ENCODE measurements at regions not wholly inside any gene's neighbourhood (a gene's known extent, or its start where the extent isn't known, plus 50 kb on each side); places are given as distances from the start of the nearest gene placed in this dataset.

DNA sequence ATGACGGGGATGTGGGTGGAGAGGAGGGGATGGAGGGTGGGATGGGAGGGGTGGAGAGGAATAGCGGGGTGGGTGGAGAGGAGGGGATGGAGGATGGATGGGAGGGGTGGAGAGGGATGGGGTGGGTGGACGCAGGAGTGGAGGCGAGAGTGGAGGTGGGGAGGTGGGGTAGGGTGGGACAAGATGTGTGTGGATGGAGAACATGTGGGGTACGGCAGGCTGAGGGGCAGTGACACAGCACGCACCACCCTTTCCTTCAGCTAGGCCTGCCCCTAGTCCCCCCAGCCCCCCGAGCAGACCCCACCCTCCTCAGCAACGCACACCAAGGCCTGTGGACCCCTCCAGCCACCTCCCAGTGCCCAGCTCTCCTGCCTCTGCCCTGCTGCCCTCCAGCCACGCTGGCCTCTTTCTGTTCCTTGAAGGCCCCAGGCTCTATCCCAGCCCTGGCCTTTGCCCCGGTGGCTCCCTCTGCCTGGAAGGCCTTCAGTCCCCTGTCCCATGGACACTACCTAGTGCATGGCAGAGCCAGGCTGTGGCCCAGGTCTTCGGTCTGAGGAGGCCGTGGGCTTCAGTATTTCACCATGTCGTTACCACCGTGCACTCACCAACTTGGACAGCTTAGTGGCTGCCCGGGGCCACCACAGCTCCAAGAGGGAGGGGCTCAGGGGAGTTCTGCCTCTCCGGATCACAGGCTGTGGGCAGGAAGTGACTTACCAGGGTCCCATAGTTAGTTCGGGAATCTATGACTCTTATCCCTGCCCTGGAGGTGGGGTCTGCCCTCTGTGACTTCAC, 78.4 kb upstream of the PMEPA1 start:
- Mint-ChIP-seq H3K4me3 (ENCODE audit: unreplicated experiment) (no peak overlapping the region), H3K9me3 (ENCODE audit: low read depth) (no peaks in the 10 kb centered on the region), H3K4me1 (ENCODE audit: low read depth) (peaks cover 11% of the 10 kb centered on the region), H3K36me3 (ENCODE audit: low read depth) (no peaks in the 10 kb centered on the region), H3K27ac (ENCODE audit: unreplicated experiment) (peak overlapping the region; percentile 12), H3K27me3 (ENCODE audit: low read depth) (no peaks in the 10 kb centered on the region)
- TF ChIP-seq, protein P1, sequence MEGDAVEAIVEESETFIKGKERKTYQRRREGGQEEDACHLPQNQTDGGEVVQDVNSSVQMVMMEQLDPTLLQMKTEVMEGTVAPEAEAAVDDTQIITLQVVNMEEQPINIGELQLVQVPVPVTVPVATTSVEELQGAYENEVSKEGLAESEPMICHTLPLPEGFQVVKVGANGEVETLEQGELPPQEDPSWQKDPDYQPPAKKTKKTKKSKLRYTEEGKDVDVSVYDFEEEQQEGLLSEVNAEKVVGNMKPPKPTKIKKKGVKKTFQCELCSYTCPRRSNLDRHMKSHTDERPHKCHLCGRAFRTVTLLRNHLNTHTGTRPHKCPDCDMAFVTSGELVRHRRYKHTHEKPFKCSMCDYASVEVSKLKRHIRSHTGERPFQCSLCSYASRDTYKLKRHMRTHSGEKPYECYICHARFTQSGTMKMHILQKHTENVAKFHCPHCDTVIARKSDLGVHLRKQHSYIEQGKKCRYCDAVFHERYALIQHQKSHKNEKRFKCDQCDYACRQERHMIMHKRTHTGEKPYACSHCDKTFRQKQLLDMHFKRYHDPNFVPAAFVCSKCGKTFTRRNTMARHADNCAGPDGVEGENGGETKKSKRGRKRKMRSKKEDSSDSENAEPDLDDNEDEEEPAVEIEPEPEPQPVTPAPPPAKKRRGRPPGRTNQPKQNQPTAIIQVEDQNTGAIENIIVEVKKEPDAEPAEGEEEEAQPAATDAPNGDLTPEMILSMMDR (IDR thresholded peaks at IDR 0.05), result no peak
- no peak for DNase-seq (ENCODE audit: low spot score)

DNA sequence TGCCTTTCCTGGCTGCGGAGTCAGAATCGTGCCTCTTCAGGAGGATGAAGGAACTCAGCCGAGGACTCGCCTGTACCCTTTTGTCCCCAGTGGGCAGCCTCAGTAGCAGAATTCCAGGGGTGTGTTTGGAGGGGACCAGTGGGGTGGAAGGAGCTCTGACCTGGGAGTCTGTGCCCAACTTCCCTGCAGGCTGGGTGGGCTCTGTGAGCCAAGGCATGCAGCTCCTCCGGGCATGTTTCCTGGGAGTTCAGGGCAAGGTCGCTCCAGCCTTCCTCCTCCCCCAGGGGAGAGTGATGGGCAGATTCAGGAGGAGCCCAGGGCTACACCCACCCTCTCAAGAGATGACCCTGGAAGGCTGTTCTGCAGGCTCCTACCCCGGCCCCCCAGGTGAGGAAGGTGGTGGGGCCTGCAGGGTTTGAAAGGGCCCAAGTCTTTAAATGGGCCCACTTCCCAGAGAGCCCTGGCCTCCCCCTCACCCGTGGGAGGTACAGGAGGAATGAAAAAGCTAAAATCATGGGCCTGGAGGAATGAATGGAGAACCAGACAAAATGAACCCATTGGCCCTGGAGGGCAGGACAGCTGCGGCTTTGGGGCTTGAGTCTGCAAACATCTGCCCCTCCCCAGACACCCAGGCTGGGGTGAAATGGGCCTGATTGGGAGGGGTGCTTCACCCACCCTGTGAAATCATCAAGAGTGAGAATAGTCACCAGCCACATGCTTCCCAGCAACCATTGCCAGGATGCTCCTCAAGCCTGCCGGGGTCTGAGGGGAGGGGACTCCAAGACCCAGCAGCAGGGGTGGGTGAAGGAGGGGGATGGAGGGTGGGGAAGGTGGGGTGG, 77.6 kb upstream of the PMEPA1 start:
- Mint-ChIP-seq H3K36me3 (ENCODE audit: low read depth) (no peaks in the 10 kb centered on the region), H3K9me3 (ENCODE audit: low read depth) (no peaks in the 10 kb centered on the region), H3K27ac (ENCODE audit: unreplicated experiment) (no peak overlapping the region), H3K4me3 (ENCODE audit: unreplicated experiment) (no peak overlapping the region), H3K4me1 (ENCODE audit: low read depth) (peaks cover 6% of the 10 kb centered on the region), H3K27me3 (ENCODE audit: low read depth) (no peaks in the 10 kb centered on the region)
- DNase-seq (ENCODE audit: low spot score), result no peak
- TF ChIP-seq, protein P1 (IDR thresholded peaks at IDR 0.05), result no peak

DNA sequence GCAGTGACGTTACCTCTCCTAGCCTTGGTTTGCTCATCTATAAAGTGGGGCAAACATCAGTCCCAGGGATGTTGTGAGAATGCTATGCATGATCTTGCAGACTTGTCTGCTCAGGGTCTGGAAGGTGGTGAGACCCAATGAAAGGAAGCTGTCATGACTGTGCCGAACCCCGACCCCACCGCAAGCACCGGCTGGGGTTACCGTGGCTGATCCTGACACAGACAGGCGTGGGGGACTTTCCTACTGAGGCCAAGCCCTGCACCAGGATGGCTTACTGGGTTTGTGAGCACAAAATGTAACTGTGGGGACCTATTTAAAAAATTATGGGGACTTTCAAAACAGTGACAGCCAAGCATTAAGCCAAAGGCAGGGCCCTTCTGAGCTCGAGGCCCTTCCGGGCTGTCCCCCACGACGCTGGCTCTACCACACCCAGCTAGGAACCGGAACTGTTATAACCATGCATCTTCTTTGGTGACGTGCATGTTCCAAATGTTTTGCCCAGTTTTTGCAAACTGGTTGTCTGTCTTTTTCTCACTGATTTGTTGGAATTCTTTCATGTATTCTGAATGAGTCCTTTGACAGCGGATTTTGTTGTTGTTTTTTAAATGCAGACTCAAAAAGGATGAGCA, 76.6 kb upstream of the PMEPA1 start:
- no peaks in the 10 kb centered on the region for H3K4me1 Mint-ChIP-seq (ENCODE audit: low read depth)
- no peaks in the 10 kb centered on the region for H3K27me3 Mint-ChIP-seq (ENCODE audit: low read depth)
- DNase-seq (ENCODE audit: low spot score), result no peak
- H3K9me3 Mint-ChIP-seq (ENCODE audit: low read depth), result no peaks in the 10 kb centered on the region
- no peak overlapping the region for H3K4me3 Mint-ChIP-seq (ENCODE audit: unreplicated experiment)
- TF ChIP-seq, protein P1 (IDR thresholded peaks at IDR 0.05), result no peak
- H3K36me3 Mint-ChIP-seq (ENCODE audit: low read depth), result no peaks in the 10 kb centered on the region
- no peak overlapping the region for H3K27ac Mint-ChIP-seq (ENCODE audit: unreplicated experiment)

DNA sequence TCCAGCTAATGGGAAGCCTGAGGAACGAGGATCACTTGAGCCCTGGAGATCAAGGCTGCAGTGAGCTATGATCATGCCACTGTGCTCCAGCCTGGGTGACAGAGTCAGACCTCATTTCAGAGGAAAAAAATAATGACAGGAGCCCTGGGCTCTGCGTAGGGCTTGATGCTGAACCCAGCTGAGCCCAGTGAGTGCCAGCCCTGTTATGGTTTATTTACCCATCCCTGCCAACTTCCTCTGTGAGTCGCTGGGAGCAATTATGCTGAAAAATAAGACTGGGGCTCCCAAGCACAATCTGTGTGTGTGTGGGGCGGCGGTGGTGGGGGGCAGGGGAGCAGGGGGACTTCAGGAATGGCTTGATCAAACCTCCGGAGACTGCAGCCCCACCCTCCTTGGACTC, 75.9 kb upstream of the PMEPA1 start:
- no peak overlapping the region for H3K4me3 Mint-ChIP-seq (ENCODE audit: unreplicated experiment)
- DNase-seq (ENCODE audit: low spot score), result no peak
- H3K4me1 Mint-ChIP-seq (ENCODE audit: low read depth), result no peaks in the 10 kb centered on the region
- no peak overlapping the region for H3K27ac Mint-ChIP-seq (ENCODE audit: unreplicated experiment)
- no peaks in the 10 kb centered on the region for H3K27me3 Mint-ChIP-seq (ENCODE audit: low read depth)
- TF ChIP-seq, protein P1 (IDR thresholded peaks at IDR 0.05), result no peak
- no peaks in the 10 kb centered on the region for H3K36me3 Mint-ChIP-seq (ENCODE audit: low read depth)
- H3K9me3 Mint-ChIP-seq (ENCODE audit: low read depth), result no peaks in the 10 kb centered on the region

DNA sequence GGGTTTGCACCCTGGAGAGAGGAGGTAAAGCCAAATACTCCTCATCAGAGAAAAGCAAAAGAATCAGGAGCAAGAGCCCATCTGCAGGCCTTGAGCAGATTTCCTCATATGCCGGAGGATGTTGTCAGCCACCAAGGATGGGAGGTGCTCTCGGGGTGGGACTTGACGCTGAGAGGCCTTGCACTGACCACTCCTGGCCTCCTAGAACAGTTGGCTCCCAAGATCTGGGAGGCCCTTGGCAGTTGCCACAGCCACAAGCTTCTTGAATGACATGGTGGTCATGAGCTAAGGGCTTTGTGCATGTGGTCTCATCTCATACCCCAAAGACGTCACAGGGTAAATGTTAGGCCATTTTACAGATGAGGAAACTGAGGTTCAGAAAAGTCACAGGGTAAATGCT, 75.2 kb upstream of the PMEPA1 start:
- H3K36me3 Mint-ChIP-seq (ENCODE audit: low read depth), result no peaks in the 10 kb centered on the region
- no peaks in the 10 kb centered on the region for H3K9me3 Mint-ChIP-seq (ENCODE audit: low read depth)
- no peak for DNase-seq (ENCODE audit: low spot score)
- H3K27ac Mint-ChIP-seq (ENCODE audit: unreplicated experiment), result no peak overlapping the region
- H3K27me3 Mint-ChIP-seq (ENCODE audit: low read depth), result no peaks in the 10 kb centered on the region
- H3K4me1 Mint-ChIP-seq (ENCODE audit: low read depth), result peaks cover 2% of the 10 kb centered on the region
- H3K4me3 Mint-ChIP-seq (ENCODE audit: unreplicated experiment), result no peak overlapping the region
- TF ChIP-seq, protein P1 (IDR thresholded peaks at IDR 0.05), result no peak

All from chondrocyte (in vitro differentiated cells).